ENCODE measurements at regions not wholly inside any gene's neighbourhood (a gene's known extent, or its start where the extent isn't known, plus 50 kb on each side); places are given as distances from the start of the nearest gene placed in this dataset.

DNA sequence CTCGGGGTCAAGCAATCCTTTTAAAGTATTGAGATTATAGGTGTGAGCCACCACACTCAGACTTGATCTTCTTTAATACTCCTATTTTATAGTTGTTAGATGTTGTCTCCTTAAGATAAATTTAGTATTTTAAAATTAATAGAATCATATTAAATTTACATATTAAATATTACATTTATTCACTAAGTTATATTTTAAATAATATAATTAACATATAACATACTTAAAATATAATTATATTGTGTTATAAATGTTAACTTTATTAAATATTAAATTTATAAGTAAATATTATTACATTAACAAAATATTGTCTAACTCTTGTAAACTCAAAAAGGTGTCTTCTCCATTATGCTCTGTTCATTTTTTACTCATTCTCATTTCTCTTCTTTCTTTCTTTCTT, 675.9 kb upstream of the ADGRL4 start:
- no peak for DNase-seq
- H2AFZ ChIP-seq (ENCODE audit: low read depth, low read length), result no peak overlapping the region
- no peaks in the 10 kb centered on the region for H3K36me3 ChIP-seq (ENCODE audit: control insufficient read depth in 1 of 2, insufficient read depth in 2 of 2, low read depth in 1 of 2, low read length in 2 of 2)
- H3K18ac ChIP-seq (ENCODE audit: low read depth in 1 of 2, low read length in 2 of 2), result no peak overlapping the region
- no peak overlapping the region for H4K91ac ChIP-seq (ENCODE audit: low read length)
- H2BK15ac ChIP-seq (ENCODE audit: low read depth, poor library complexity, severe bottlenecking), result no peak overlapping the region
- H2BK5ac ChIP-seq (ENCODE audit: low read depth, low read length, poor library complexity, severe bottlenecking), result no peak overlapping the region
- no peak overlapping the region for H3K4me3 ChIP-seq (ENCODE audit: insufficient read depth in 1 of 2, low read depth in 1 of 2, low read length in 2 of 2)
- no peak overlapping the region for H3K27ac ChIP-seq (ENCODE audit: low read length, poor library complexity, severe bottlenecking)
- no peak overlapping the region for H2AK5ac ChIP-seq (ENCODE audit: low read length, severe bottlenecking)
- no peaks in the 10 kb centered on the region for H3K79me1 ChIP-seq (replicated peaks; ENCODE audit: low read length, poor library complexity, severe bottlenecking)
- no peak overlapping the region for H3K23ac ChIP-seq (ENCODE audit: low read length in 2 of 2)
- H2BK120ac ChIP-seq (ENCODE audit: low read depth, low read length), result no peak overlapping the region
- H2BK12ac ChIP-seq (ENCODE audit: low read length in 2 of 2), result no peak overlapping the region
- H3K27me3 ChIP-seq (ENCODE audit: control insufficient read depth in 1 of 2, insufficient read depth in 1 of 2, low read length in 2 of 2), result no peaks in the 10 kb centered on the region
- no peak overlapping the region for H3K4me2 ChIP-seq (ENCODE audit: low read length, poor library complexity, severe bottlenecking)
- no peak overlapping the region for H4K8ac ChIP-seq (ENCODE audit: low read length)
- peaks cover 10% of the 10 kb centered on the region for H3K9me3 ChIP-seq (ENCODE audit: control insufficient read depth, low read length)
- no CpG with 5 or more reads among the region's 1 CpG for WGBS
- no peak overlapping the region for H3K4ac ChIP-seq (ENCODE audit: low read depth in 1 of 2, low read length in 2 of 2)
- no peaks in the 10 kb centered on the region for H3K4me1 ChIP-seq (ENCODE audit: control insufficient read depth, insufficient read depth, low read depth, low read length)
- no peak overlapping the region for H3K9ac ChIP-seq (ENCODE audit: low read length)
- H3K14ac ChIP-seq (ENCODE audit: low read length in 2 of 2), result no peak overlapping the region

DNA sequence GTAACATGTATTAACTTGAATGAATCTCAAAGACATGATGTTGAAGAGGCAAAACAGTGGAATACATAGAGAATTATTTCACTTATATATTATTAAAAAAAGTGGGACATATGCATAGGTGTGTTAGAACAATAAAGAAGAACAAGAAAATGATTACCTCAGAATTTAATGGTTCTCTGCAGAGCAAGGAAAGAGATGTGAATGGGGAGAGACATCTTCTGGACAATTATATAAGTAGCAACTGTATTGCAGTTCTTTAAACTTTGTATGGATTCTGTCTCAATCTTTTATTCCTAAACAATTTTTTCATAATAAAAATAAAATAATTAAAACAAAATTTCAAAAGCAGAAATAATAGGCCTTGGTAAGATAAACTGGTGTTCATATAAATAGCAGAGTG, 674.9 kb upstream of the ADGRL4 start:
- no peaks in the 10 kb centered on the region for H3K4me1 ChIP-seq (ENCODE audit: control insufficient read depth, insufficient read depth, low read depth, low read length)

DNA sequence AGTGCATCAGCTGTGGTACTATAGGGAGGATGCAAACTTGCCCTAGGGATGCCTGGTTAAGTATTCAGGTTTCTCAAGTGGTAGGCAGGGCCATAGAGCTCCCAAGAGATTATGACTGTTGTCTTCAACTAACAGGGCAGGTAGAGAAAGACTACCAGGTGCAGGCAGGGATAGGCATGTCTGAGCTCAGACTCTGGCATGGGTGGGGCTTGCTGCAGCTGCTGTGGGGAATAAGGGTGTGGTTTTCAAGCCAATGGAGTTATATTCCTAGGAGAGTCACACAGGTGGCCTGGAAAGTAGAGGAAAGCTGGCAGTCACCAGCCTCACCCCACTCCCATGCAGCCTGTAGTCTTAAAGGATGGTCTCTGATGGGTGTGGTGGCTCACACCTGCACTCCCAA, 673.4 kb upstream of the ADGRL4 start:
- no peak overlapping the region for H3K4me3 ChIP-seq (ENCODE audit: insufficient read depth in 1 of 2, low read depth in 1 of 2, low read length in 2 of 2)
- H3K27ac ChIP-seq (ENCODE audit: low read length, poor library complexity, severe bottlenecking), result no peak overlapping the region
- H3K9ac ChIP-seq (ENCODE audit: low read length), result no peak overlapping the region
- H3K9me3 ChIP-seq (ENCODE audit: control insufficient read depth, low read length), result peaks cover 13% of the 10 kb centered on the region
- no peak overlapping the region for H2AK5ac ChIP-seq (ENCODE audit: low read length, severe bottlenecking)
- H3K79me1 ChIP-seq (replicated peaks; ENCODE audit: low read length, poor library complexity, severe bottlenecking), result no peaks in the 10 kb centered on the region
- H3K23ac ChIP-seq (ENCODE audit: low read length in 2 of 2), result no peak overlapping the region
- H3K14ac ChIP-seq (ENCODE audit: low read length in 2 of 2), result no peak overlapping the region
- H3K18ac ChIP-seq (ENCODE audit: low read depth in 1 of 2, low read length in 2 of 2), result no peak overlapping the region
- H3K4me1 ChIP-seq (ENCODE audit: control insufficient read depth, insufficient read depth, low read depth, low read length), result no peaks in the 10 kb centered on the region
- DNase-seq, result no peak
- H2BK15ac ChIP-seq (ENCODE audit: low read depth, poor library complexity, severe bottlenecking), result no peak overlapping the region
- H4K91ac ChIP-seq (ENCODE audit: low read length), result no peak overlapping the region
- no peak overlapping the region for H3K4ac ChIP-seq (ENCODE audit: low read depth in 1 of 2, low read length in 2 of 2)
- no peaks in the 10 kb centered on the region for H3K36me3 ChIP-seq (ENCODE audit: control insufficient read depth in 1 of 2, insufficient read depth in 2 of 2, low read depth in 1 of 2, low read length in 2 of 2)
- H2BK12ac ChIP-seq (ENCODE audit: low read length in 2 of 2), result no peak overlapping the region
- H2BK120ac ChIP-seq (ENCODE audit: low read depth, low read length), result no peak overlapping the region
- no peak overlapping the region for H4K8ac ChIP-seq (ENCODE audit: low read length)
- H3K4me2 ChIP-seq (ENCODE audit: low read length, poor library complexity, severe bottlenecking), result no peak overlapping the region
- no peak overlapping the region for H2AFZ ChIP-seq (ENCODE audit: low read depth, low read length)
- H2BK5ac ChIP-seq (ENCODE audit: low read depth, low read length, poor library complexity, severe bottlenecking), result no peak overlapping the region
- H3K27me3 ChIP-seq (ENCODE audit: control insufficient read depth in 1 of 2, insufficient read depth in 1 of 2, low read length in 2 of 2), result no peaks in the 10 kb centered on the region

More for the DNA sequence above, 674.9 kb upstream of the ADGRL4 start:
- H3K9me3 ChIP-seq (ENCODE audit: control insufficient read depth, low read length), result peaks cover 10% of the 10 kb centered on the region
- no peaks in the 10 kb centered on the region for H3K79me1 ChIP-seq (replicated peaks; ENCODE audit: low read length, poor library complexity, severe bottlenecking)
- H2BK5ac ChIP-seq (ENCODE audit: low read depth, low read length, poor library complexity, severe bottlenecking), result no peak overlapping the region
- no peak overlapping the region for H3K4me2 ChIP-seq (ENCODE audit: low read length, poor library complexity, severe bottlenecking)
- no peaks in the 10 kb centered on the region for H3K36me3 ChIP-seq (ENCODE audit: control insufficient read depth in 1 of 2, insufficient read depth in 2 of 2, low read depth in 1 of 2, low read length in 2 of 2)
- no peak for DNase-seq
- H4K91ac ChIP-seq (ENCODE audit: low read length), result no peak overlapping the region
- H2BK15ac ChIP-seq (ENCODE audit: low read depth, poor library complexity, severe bottlenecking), result no peak overlapping the region
- H3K14ac ChIP-seq (ENCODE audit: low read length in 2 of 2), result no peak overlapping the region
- H3K9ac ChIP-seq (ENCODE audit: low read length), result no peak overlapping the region
- no peak overlapping the region for H3K23ac ChIP-seq (ENCODE audit: low read length in 2 of 2)
- H2BK12ac ChIP-seq (ENCODE audit: low read length in 2 of 2), result no peak overlapping the region
- no peak overlapping the region for H3K18ac ChIP-seq (ENCODE audit: low read depth in 1 of 2, low read length in 2 of 2)
- H3K4ac ChIP-seq (ENCODE audit: low read depth in 1 of 2, low read length in 2 of 2), result no peak overlapping the region
- H3K27ac ChIP-seq (ENCODE audit: low read length, poor library complexity, severe bottlenecking), result no peak overlapping the region
- no peak overlapping the region for H2AK5ac ChIP-seq (ENCODE audit: low read length, severe bottlenecking)
- H3K4me3 ChIP-seq (ENCODE audit: insufficient read depth in 1 of 2, low read depth in 1 of 2, low read length in 2 of 2), result no peak overlapping the region
- no peaks in the 10 kb centered on the region for H3K27me3 ChIP-seq (ENCODE audit: control insufficient read depth in 1 of 2, insufficient read depth in 1 of 2, low read length in 2 of 2)
- H2AFZ ChIP-seq (ENCODE audit: low read depth, low read length), result no peak overlapping the region
- no peak overlapping the region for H2BK120ac ChIP-seq (ENCODE audit: low read depth, low read length)
- H4K8ac ChIP-seq (ENCODE audit: low read length), result no peak overlapping the region

DNA sequence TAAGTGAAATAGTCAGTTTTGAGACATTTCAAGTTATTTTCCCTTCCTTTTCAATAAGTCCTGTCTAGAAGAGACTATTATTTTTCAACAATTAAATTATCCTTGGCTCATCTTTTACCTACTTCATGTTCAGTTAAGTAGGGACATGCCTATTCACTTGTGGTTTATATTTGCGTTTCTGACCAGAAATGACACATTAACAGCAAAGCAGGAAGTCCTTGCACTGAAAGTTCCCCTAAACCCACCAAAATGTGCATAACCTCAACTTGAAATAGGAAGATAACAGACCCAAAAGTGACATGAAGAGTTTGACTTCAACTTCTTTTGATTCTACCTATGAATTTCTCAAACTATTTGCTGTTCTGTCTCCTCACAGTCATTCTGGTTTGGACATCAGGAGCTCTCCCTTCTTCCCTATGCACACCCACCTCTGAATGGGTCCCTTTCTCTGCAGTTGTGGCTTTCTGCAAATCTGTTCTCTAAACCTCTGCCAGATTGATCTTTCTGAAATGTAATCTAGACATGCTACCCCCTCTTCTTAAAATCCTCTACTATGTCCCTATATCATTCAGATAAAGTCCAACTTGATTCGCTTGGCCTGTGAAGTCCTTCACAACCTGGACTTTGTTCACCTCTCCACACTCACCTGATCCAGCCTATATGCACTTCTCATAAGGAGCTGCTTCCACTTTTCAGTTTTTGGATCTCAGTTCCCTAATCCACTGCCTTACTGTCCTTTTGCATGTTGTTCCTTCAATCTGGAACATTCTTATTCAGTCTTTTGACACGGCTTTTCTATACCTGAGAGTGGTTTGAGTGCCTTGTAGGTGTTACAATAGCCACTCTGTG, 661.5 kb upstream of the ADGRL4 start:
- H3K36me3 ChIP-seq (ENCODE audit: control insufficient read depth in 1 of 2, insufficient read depth in 2 of 2, low read depth in 1 of 2, low read length in 2 of 2), result no peaks in the 10 kb centered on the region
- no peaks in the 10 kb centered on the region for H3K27me3 ChIP-seq (ENCODE audit: control insufficient read depth in 1 of 2, insufficient read depth in 1 of 2, low read length in 2 of 2)
- H2AK5ac ChIP-seq (ENCODE audit: low read length, severe bottlenecking), result no peak overlapping the region
- H2AFZ ChIP-seq (ENCODE audit: low read depth, low read length), result no peak overlapping the region
- no peak overlapping the region for H3K27ac ChIP-seq (ENCODE audit: low read length, poor library complexity, severe bottlenecking)
- no peak overlapping the region for H3K4ac ChIP-seq (ENCODE audit: low read depth in 1 of 2, low read length in 2 of 2)
- H3K4me2 ChIP-seq (ENCODE audit: low read length, poor library complexity, severe bottlenecking), result no peak overlapping the region
- no peak overlapping the region for H3K9ac ChIP-seq (ENCODE audit: low read length)
- no peak overlapping the region for H4K8ac ChIP-seq (ENCODE audit: low read length)
- no peak overlapping the region for H3K18ac ChIP-seq (ENCODE audit: low read depth in 1 of 2, low read length in 2 of 2)
- H2BK120ac ChIP-seq (ENCODE audit: low read depth, low read length), result no peak overlapping the region
- H3K9me3 ChIP-seq (ENCODE audit: control insufficient read depth, low read length), result no peaks in the 10 kb centered on the region
- no peak overlapping the region for H3K14ac ChIP-seq (ENCODE audit: low read length in 2 of 2)
- 69% methylated on average over 3 of the region's 3 CpGs for WGBS
- no peak overlapping the region for H4K91ac ChIP-seq (ENCODE audit: low read length)
- H3K4me1 ChIP-seq (ENCODE audit: control insufficient read depth, insufficient read depth, low read depth, low read length), result no peaks in the 10 kb centered on the region
- DNase-seq, result no peak
- no peaks in the 10 kb centered on the region for H3K79me1 ChIP-seq (replicated peaks; ENCODE audit: low read length, poor library complexity, severe bottlenecking)
- H3K23ac ChIP-seq (ENCODE audit: low read length in 2 of 2), result no peak overlapping the region
- H2BK15ac ChIP-seq (ENCODE audit: low read depth, poor library complexity, severe bottlenecking), result no peak overlapping the region
- H2BK12ac ChIP-seq (ENCODE audit: low read length in 2 of 2), result no peak overlapping the region
- H2BK5ac ChIP-seq (ENCODE audit: low read depth, low read length, poor library complexity, severe bottlenecking), result no peak overlapping the region
- H3K4me3 ChIP-seq (ENCODE audit: insufficient read depth in 1 of 2, low read depth in 1 of 2, low read length in 2 of 2), result no peak overlapping the region

Measured in mesenchymal stem cell (in vitro differentiated cells and primary cell).